ENCODE measurements at regions not wholly inside any gene's neighbourhood (a gene's known extent, or its start where the extent isn't known, plus 50 kb on each side); places are given as distances from the start of the nearest gene placed in this dataset.
A peak's percentile ranks its signal among the peaks of the same experiment; 100 is the strongest.
"Not testable (repeated sequence)": the region's sequence is repeated elsewhere in the genome, so short reads cannot be mapped to it uniquely, and the experiment has no call there.

DNA sequence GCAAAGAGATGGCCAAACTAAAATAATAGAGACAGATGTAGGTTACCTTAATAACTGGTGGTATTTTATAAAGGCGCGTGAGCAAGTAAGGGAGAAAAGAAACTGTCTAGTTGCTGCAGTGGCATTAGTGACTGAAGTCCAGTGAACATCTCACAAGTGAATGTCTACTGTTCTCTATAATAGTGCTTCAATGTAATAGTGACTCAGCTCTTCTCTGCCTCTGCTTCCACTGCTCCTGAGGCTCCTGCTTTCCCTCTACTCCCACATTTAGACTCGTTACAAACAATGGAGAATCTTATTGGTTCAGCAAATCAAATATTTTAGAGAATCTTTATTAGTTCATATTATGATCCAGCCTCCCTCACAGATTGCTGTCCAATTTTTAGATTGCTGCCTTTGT, 779.1 kb upstream of the HTR2C start:
- in situ Hi-C loops (cut with HindIII; ENCODE audit: low sequenced_read_pairs) = no loop called here
- DNase-seq (ENCODE audit: low spot score) = no peak

DNA sequence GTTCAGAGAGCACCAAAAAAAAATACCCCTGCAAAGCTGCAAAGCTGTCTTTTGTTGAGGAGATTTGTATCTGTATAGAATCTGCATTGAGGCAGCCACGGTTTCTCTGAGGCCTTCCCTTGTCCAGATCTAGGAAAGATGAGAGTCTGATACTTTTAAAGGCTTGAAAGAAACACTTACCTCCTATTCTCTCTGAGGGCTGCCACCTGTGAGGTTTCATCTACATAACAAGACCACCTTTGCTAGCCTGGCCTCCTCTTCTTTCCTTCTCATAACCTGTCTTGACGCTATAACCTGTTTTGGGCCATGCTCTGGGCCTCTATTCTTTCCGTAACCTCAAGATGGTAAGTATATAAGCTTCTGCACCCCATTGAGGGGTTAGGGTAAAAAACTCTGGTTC, 779.6 kb upstream of the HTR2C start:
- in situ Hi-C loops (cut with HindIII; ENCODE audit: low sequenced_read_pairs) = no loop called here
- DNase-seq (ENCODE audit: low spot score) = no peak

- DNase-seq (ENCODE audit: low spot score) = no peak
- in situ Hi-C loops (cut with HindIII; ENCODE audit: low sequenced_read_pairs) = no loop called here
These were observed 781.0 kb upstream of the HTR2C start for GRCh38 chrX:113802837-113803236.

- in situ Hi-C loops (cut with HindIII; ENCODE audit: low sequenced_read_pairs) = no loop called here
- no peak for DNase-seq (ENCODE audit: low spot score)
These were observed 782.9 kb upstream of the HTR2C start for GRCh38 chrX:113800955-113801354.

- in situ Hi-C loops (cut with HindIII; ENCODE audit: low sequenced_read_pairs) = no loop called here
- DNase-seq (ENCODE audit: low spot score) = no peak
These were observed 790.3 kb upstream of the HTR2C start for GRCh38 chrX:113793563-113793962.

- no peak for DNase-seq (ENCODE audit: low spot score)
- in situ Hi-C loops (cut with HindIII; ENCODE audit: low sequenced_read_pairs) = no loop called here
These were observed 792.9 kb upstream of the HTR2C start for GRCh38 chrX:113790987-113791386.

GRCh38 chrX:113784754-113785153, 799.1 kb upstream of the HTR2C start:
- in situ Hi-C loops (cut with HindIII; ENCODE audit: low sequenced_read_pairs); DNase-seq (ENCODE audit: low spot score): not testable (repeated sequence)

DNA sequence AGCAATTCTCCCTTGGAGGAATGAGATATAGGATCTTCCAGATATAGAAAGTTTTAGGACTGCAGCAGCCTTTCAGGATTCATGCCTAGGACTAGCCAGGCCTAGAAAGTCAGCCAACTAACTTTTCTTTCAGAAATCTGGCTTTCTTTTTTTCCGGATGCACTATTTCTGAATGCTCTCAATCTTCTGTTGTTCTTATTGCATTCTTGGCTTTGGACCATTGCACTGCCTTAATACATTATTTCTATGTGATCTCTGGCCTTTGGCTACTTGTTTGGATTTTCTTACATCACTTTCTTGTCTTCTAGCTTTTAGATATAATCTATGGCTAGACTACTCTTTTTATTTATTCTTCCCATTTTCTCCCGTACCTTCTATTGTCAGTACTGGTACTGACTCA, 813.1 kb upstream of the HTR2C start:
- in situ Hi-C loops (cut with HindIII; ENCODE audit: low sequenced_read_pairs) = no loop called here
- DNase-seq (ENCODE audit: low spot score) = no peak

GRCh38 chrX:113770071-113770470, 813.8 kb upstream of the HTR2C start:
- no peak for DNase-seq (ENCODE audit: low spot score)
- in situ Hi-C loops (cut with HindIII; ENCODE audit: low sequenced_read_pairs) = no loop called here

DNA sequence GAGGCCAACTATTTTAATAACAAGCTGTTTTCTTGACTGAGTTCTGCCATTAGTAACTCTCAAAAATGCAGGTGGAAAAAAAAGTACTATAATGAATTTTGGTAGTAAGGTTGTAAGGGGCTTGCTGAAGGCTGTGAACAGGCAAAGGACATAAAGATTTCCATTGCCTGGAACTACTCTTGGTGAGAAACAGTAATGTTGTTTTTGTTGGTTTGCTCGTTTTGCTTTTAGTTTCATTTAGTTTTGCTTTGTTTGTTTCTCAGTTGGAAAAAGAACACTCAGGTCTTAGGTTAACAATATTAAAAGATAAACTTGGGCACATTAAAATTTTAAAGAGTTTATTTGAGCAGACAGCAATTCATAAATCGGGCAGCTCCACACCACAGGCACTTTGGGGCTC, 824.5 kb upstream of the HTR2C start:
- DNase-seq (ENCODE audit: low spot score) = no peak
- in situ Hi-C loops (cut with HindIII; ENCODE audit: low sequenced_read_pairs) = no loop called here

DNA sequence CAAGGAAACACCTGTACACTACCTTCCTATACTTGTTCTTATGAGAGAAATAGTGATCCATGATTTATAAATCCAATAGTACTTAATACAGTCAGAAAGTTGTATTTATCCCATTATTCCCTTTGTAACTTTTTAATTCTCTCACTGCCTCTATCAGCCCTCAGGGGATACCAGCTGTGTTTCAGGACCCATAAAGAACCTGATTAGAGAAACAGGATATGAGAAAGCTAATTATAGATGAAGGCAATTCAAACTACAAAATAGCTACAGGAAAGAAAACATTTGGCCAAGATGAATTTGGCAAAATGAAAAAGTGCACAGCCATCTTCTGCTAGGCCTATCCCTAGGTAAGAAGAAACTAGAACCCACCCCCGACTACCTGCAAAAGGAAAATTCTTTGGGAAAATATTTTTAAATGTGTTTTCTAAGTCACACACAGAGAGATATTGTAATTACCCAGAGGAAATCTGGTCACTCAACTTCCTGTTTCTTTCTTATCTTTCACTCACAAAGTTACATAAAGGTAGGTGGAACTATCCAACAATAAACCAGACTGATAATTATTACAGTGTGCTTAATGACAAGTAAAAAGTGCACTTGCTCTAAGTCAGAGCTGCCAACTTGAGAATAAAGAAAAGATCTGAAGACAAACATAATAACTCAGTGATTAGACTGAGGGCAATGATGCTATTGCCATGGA, 836.5 kb upstream of the HTR2C start:
- no peak for DNase-seq (ENCODE audit: low spot score)
- in situ Hi-C loops (cut with HindIII; ENCODE audit: low sequenced_read_pairs) = no loop called here

- no peak for DNase-seq (ENCODE audit: low spot score)
These were observed 840.8 kb upstream of the HTR2C start for GRCh38 chrX:113743069-113743468.

DNA sequence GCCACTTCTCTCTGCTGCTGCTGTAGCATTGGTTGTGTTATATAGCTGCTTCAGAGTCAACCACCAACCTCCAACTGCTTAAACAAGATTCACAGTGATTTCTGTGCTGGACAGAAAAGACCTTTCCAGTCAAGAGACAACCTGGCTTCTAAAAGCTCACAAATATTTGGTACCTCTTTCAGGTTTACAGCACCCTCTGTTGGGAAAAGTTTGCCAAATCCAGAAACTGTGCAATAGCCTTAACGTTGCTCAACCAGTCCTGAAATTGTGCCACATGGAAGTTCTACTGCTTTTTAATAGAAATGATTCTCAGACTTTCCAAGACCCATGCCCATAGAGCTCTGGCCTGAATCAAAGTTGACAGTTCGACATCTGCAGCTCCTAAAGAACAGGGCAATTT, 842.1 kb upstream of the HTR2C start:
- in situ Hi-C loops (cut with HindIII; ENCODE audit: low sequenced_read_pairs) = no loop called here
- DNase-seq (ENCODE audit: low spot score) = peak; percentile 1

More at GRCh38 chrX:113743069-113743468, 840.8 kb upstream of the HTR2C start:
- in situ Hi-C loops (cut with HindIII; ENCODE audit: low sequenced_read_pairs) = no loop called here

DNA sequence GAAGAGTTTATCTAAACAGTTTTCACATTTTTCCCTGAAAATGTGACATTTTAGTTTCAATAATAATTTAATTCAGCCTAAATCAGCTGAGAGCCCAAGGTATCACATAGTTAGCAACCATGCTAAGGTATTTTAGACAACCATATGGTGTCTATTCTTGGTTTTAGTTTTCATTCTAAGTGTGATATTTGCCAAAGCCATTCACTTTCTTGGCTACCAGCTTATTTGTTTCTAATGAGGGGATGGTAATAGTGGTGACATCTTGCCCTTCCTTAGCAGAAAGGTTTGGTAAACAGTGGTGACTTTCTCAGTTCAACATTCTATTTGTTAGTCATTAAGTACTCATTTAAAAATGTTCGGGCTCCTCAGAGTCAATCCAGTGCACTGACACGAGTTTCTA, 854.9 kb upstream of the HTR2C start:
- no peak for DNase-seq (ENCODE audit: low spot score)
- in situ Hi-C loops (cut with HindIII; ENCODE audit: low sequenced_read_pairs) = no loop called here

GRCh38 chrX:113726898-113727297, 857.0 kb upstream of the HTR2C start:
- no peak for DNase-seq (ENCODE audit: low spot score)
- in situ Hi-C loops (cut with HindIII; ENCODE audit: low sequenced_read_pairs) = no loop called here

- in situ Hi-C loops (cut with HindIII; ENCODE audit: low sequenced_read_pairs) = no loop called here
- no peak for DNase-seq (ENCODE audit: low spot score)
These were observed 857.4 kb upstream of the HTR2C start for GRCh38 chrX:113726466-113726865.

GRCh38 chrX:113726009-113726408, 857.9 kb upstream of the HTR2C start:
- in situ Hi-C loops (cut with HindIII; ENCODE audit: low sequenced_read_pairs) = no loop called here
- DNase-seq (ENCODE audit: low spot score) = no peak

GRCh38 chrX:113699939-113700338, 859.3 kb upstream of the AMOT start:
- in situ Hi-C loops (cut with HindIII; ENCODE audit: low sequenced_read_pairs) = no loop called here
- DNase-seq (ENCODE audit: low spot score) = no peak

- DNase-seq (ENCODE audit: low spot score) = no peak
- in situ Hi-C loops (cut with HindIII; ENCODE audit: low sequenced_read_pairs) = no loop called here
These were observed 834.6 kb upstream of the AMOT start for GRCh38 chrX:113675278-113675677.

GRCh38 chrX:113651306-113651705, 810.7 kb upstream of the AMOT start:
- no peak for DNase-seq (ENCODE audit: low spot score)
- in situ Hi-C loops (cut with HindIII; ENCODE audit: low sequenced_read_pairs) = no loop called here

DNA sequence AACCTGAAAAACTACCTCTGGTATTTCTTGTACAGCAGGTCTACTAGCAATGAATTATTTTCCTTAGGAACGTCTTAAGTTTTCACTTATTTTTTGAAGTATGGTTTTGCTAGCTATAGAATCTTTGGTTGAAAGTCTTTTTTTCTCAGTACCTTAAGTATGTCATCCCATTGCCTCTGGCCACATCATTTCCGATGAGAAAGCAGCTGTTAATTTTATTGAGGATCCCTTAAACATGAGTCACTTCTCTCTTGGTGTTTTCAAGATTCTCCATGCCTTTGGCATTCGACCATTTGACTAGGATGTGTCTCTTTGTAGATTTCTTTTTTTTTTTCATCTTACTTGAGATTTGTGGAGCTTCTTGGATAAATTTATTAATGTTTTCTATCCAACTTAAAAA, 803.8 kb upstream of the AMOT start:
- in situ Hi-C loops (cut with HindIII; ENCODE audit: low sequenced_read_pairs) = no loop called here
- no peak for DNase-seq (ENCODE audit: low spot score)

DNA sequence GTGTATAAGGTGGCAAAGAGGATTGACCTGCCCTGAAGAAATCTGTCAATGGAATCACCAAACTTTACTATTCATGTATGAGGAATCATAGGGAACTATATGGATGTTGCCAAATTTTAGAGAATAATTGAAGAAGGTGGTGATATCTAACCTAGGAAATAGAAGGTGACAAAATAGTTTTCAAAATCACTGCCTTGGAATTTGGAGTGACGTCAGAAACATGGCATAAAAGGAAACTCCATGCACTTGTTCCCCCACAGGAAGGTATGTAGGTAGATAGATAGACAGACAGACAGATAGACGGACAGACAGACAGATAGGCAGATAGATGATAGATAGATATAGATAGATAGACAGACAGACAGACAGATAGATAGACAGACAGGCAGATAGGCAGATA, 793.9 kb upstream of the AMOT start:
- no peak for DNase-seq (ENCODE audit: low spot score)
- in situ Hi-C loops (cut with HindIII; ENCODE audit: low sequenced_read_pairs) = no loop called here

Data from G401 (cell line).